ENCODE measurements at regions not wholly inside any gene's neighbourhood (a gene's known extent, or its start where the extent isn't known, plus 50 kb on each side); places are given as distances from the start of the nearest gene placed in this dataset.

- H3K9me3 Mint-ChIP-seq (ENCODE audit: low read depth): peaks cover 3% of the 10 kb centered on the region
- H3K4me1 Mint-ChIP-seq (ENCODE audit: low read depth): no peaks in the 10 kb centered on the region
- H3K4me3 Mint-ChIP-seq (ENCODE audit: unreplicated experiment): no peak overlapping the region
- peaks cover 4% of the 10 kb centered on the region for H3K36me3 Mint-ChIP-seq (ENCODE audit: low read depth)
- no peak overlapping the region for H3K27ac Mint-ChIP-seq (ENCODE audit: unreplicated experiment)
- TF ChIP-seq, protein P1, sequence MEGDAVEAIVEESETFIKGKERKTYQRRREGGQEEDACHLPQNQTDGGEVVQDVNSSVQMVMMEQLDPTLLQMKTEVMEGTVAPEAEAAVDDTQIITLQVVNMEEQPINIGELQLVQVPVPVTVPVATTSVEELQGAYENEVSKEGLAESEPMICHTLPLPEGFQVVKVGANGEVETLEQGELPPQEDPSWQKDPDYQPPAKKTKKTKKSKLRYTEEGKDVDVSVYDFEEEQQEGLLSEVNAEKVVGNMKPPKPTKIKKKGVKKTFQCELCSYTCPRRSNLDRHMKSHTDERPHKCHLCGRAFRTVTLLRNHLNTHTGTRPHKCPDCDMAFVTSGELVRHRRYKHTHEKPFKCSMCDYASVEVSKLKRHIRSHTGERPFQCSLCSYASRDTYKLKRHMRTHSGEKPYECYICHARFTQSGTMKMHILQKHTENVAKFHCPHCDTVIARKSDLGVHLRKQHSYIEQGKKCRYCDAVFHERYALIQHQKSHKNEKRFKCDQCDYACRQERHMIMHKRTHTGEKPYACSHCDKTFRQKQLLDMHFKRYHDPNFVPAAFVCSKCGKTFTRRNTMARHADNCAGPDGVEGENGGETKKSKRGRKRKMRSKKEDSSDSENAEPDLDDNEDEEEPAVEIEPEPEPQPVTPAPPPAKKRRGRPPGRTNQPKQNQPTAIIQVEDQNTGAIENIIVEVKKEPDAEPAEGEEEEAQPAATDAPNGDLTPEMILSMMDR (IDR thresholded peaks at IDR 0.05): no peak
- peaks cover 8% of the 10 kb centered on the region for H3K27me3 Mint-ChIP-seq (ENCODE audit: low read depth)
- DNase-seq (ENCODE audit: low spot score): no peak
These were observed 58.0 kb upstream of the FSTL4 start for GRCh38 chr5:133670336-133670735.

GRCh38 chr5:133669472-133669871 is 57.1 kb upstream of the FSTL4 start:
- Mint-ChIP-seq H3K36me3 (ENCODE audit: low read depth) (peaks cover 4% of the 10 kb centered on the region), H3K9me3 (ENCODE audit: low read depth) (peaks cover 3% of the 10 kb centered on the region), H3K4me1 (ENCODE audit: low read depth) (peaks cover 4% of the 10 kb centered on the region), H3K27ac (ENCODE audit: unreplicated experiment) (no peak overlapping the region), H3K27me3 (ENCODE audit: low read depth) (peaks cover 8% of the 10 kb centered on the region), H3K4me3 (ENCODE audit: unreplicated experiment) (no peak overlapping the region)
- no peak for DNase-seq (ENCODE audit: low spot score)
- TF ChIP-seq, protein P1 (IDR thresholded peaks at IDR 0.05): no peak

- Mint-ChIP-seq H3K4me3 (ENCODE audit: unreplicated experiment) (no peak overlapping the region), H3K27me3 (ENCODE audit: low read depth) (peaks cover 8% of the 10 kb centered on the region), H3K4me1 (ENCODE audit: low read depth) (peaks cover 7% of the 10 kb centered on the region), H3K27ac (ENCODE audit: unreplicated experiment) (no peak overlapping the region), H3K9me3 (ENCODE audit: low read depth) (peaks cover 3% of the 10 kb centered on the region), H3K36me3 (ENCODE audit: low read depth) (peaks cover 4% of the 10 kb centered on the region)
- TF ChIP-seq, protein P1 (IDR thresholded peaks at IDR 0.05): no peak
- DNase-seq (ENCODE audit: low spot score): no peak
These were observed 56.1 kb upstream of the FSTL4 start for GRCh38 chr5:133668458-133668857.

GRCh38 chr5:133667217-133667616 is 54.9 kb upstream of the FSTL4 start:
- Mint-ChIP-seq H3K4me1 (ENCODE audit: low read depth) (peaks cover 7% of the 10 kb centered on the region), H3K27me3 (ENCODE audit: low read depth) (peaks cover 2% of the 10 kb centered on the region), H3K4me3 (ENCODE audit: unreplicated experiment) (no peak overlapping the region), H3K9me3 (ENCODE audit: low read depth) (peaks cover 3% of the 10 kb centered on the region), H3K27ac (ENCODE audit: unreplicated experiment) (no peak overlapping the region), H3K36me3 (ENCODE audit: low read depth) (peaks cover 2% of the 10 kb centered on the region)
- DNase-seq (ENCODE audit: low spot score): no peak
- TF ChIP-seq, protein P1 (IDR thresholded peaks at IDR 0.05): no peak

DNA sequence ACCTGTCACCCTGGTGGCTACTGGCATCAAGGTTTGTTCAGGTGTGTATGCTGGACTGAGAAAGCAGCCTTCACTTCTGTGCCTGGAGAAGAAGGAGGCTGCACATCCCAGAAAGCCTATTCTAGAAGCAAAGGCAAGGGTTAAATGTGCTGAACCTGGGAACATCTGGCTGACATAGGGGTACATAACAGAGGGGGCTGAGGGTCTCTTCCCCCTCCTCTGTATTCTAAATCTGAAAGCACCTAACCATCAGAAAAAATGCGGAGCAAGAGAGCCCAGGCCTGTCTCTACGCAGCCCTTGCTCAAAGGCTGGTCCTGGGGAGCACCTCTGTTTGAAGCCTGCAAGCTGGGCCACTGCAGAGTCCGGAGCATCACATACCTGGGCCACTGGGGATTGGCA is 53.2 kb upstream of the FSTL4 start:
- Mint-ChIP-seq H3K27ac (ENCODE audit: unreplicated experiment) (no peak overlapping the region), H3K36me3 (ENCODE audit: low read depth) (peaks cover under 1% of the 10 kb centered on the region), H3K4me1 (ENCODE audit: low read depth) (peaks cover 7% of the 10 kb centered on the region), H3K9me3 (ENCODE audit: low read depth) (peaks cover 1% of the 10 kb centered on the region), H3K4me3 (ENCODE audit: unreplicated experiment) (no peak overlapping the region), H3K27me3 (ENCODE audit: low read depth) (peaks cover 2% of the 10 kb centered on the region)
- TF ChIP-seq, protein P1 (IDR thresholded peaks at IDR 0.05): no peak
- DNase-seq (ENCODE audit: low spot score): no peak

Data from chondrocyte (in vitro differentiated cells).